ENCODE measurements at regions not wholly inside any gene's neighbourhood (a gene's known extent, or its start where the extent isn't known, plus 50 kb on each side); places are given as distances from the start of the nearest gene placed in this dataset.

DNA sequence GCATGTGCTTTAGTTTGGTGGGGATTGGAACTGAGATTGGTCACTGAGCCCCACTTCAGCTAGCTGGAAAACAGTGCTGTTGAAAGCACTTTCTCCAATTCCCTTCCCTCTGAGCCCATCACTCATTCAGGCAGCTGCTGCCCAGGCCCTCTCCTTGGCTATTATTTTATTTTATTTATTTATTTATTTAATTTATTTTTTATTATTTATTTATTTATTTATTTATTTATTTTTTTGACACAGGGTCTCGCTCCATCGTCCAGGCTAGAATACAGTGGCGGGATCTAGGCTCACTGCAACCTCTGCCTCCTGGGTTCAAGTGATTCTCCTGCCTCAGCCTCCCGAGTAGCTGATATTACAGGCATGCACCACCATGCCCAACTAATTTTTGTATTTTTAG, 51.8 kb upstream of the RBPJ start:
- TF ChIP-seq POLR2AphosphoS5 (IDR thresholded peaks at IDR 0.05; ENCODE audit: low read depth, low read length) (no peak), SIN3A (IDR thresholded peaks at IDR 0.05; ENCODE audit: borderline replicate concordance, insufficient read depth, low read depth, low read length) (no peak), TCF7L2 (IDR thresholded peaks at IDR 0.05; ENCODE audit: low read depth, low read length) (no peak)
- TF ChIP-seq, protein P1, sequence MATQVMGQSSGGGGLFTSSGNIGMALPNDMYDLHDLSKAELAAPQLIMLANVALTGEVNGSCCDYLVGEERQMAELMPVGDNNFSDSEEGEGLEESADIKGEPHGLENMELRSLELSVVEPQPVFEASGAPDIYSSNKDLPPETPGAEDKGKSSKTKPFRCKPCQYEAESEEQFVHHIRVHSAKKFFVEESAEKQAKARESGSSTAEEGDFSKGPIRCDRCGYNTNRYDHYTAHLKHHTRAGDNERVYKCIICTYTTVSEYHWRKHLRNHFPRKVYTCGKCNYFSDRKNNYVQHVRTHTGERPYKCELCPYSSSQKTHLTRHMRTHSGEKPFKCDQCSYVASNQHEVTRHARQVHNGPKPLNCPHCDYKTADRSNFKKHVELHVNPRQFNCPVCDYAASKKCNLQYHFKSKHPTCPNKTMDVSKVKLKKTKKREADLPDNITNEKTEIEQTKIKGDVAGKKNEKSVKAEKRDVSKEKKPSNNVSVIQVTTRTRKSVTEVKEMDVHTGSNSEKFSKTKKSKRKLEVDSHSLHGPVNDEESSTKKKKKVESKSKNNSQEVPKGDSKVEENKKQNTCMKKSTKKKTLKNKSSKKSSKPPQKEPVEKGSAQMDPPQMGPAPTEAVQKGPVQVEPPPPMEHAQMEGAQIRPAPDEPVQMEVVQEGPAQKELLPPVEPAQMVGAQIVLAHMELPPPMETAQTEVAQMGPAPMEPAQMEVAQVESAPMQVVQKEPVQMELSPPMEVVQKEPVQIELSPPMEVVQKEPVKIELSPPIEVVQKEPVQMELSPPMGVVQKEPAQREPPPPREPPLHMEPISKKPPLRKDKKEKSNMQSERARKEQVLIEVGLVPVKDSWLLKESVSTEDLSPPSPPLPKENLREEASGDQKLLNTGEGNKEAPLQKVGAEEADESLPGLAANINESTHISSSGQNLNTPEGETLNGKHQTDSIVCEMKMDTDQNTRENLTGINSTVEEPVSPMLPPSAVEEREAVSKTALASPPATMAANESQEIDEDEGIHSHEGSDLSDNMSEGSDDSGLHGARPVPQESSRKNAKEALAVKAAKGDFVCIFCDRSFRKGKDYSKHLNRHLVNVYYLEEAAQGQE (IDR thresholded peaks at IDR 0.05; ENCODE audit: insufficient read depth in 1 of 2, low read depth in 2 of 2, low read length in 1 of 2): no peak
- TF ChIP-seq, protein P2, sequence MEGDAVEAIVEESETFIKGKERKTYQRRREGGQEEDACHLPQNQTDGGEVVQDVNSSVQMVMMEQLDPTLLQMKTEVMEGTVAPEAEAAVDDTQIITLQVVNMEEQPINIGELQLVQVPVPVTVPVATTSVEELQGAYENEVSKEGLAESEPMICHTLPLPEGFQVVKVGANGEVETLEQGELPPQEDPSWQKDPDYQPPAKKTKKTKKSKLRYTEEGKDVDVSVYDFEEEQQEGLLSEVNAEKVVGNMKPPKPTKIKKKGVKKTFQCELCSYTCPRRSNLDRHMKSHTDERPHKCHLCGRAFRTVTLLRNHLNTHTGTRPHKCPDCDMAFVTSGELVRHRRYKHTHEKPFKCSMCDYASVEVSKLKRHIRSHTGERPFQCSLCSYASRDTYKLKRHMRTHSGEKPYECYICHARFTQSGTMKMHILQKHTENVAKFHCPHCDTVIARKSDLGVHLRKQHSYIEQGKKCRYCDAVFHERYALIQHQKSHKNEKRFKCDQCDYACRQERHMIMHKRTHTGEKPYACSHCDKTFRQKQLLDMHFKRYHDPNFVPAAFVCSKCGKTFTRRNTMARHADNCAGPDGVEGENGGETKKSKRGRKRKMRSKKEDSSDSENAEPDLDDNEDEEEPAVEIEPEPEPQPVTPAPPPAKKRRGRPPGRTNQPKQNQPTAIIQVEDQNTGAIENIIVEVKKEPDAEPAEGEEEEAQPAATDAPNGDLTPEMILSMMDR (IDR thresholded peaks at IDR 0.05): no peak
- Histone ChIP-seq H3K27ac (ENCODE audit: low read length) (no peak overlapping the region), H3K4me3 (ENCODE audit: low read depth in 2 of 2, low read length in 2 of 2) (no peak overlapping the region), H3K36me3 (ENCODE audit: control insufficient read depth, insufficient read depth, low read length) (no peaks in the 10 kb centered on the region), H3K27me3 (ENCODE audit: control insufficient read depth, insufficient read depth, low read length) (no peaks in the 10 kb centered on the region), H3K9me3 (ENCODE audit: control insufficient read depth, insufficient read depth, low read depth, low read length) (no peaks in the 10 kb centered on the region), H3K4me1 (ENCODE audit: control insufficient read depth, insufficient read depth, low read length) (no peaks in the 10 kb centered on the region)
- ATAC-seq (no peak), DNase-seq (ENCODE audit: low read depth, low spot score) (no peak)
- ChIA-PET POLR2A (interaction anchor here (0.7 kb wide), 1 partner anchor 38 kb away, joined by 3 read pairs; no protein-coding TSS in a partner anchor), CTCF (no interaction called here)
- BruUV-seq (replicated peaks): no TSS peak
- in situ Hi-C loops (cut with HindIII; ENCODE audit: low pct_unique_long_range_greater_than_20kb, low sequenced_read_pairs) (no loop called here), intact Hi-C loops (cut with micrococcal nuclease; ENCODE audit: unreplicated experiment) (no loop called here)

Measured in Panc1 (cell line).